ENCODE measurements at regions not wholly inside any gene's neighbourhood (a gene's known extent, or its start where the extent isn't known, plus 50 kb on each side); places are given as distances from the start of the nearest gene placed in this dataset.

DNA sequence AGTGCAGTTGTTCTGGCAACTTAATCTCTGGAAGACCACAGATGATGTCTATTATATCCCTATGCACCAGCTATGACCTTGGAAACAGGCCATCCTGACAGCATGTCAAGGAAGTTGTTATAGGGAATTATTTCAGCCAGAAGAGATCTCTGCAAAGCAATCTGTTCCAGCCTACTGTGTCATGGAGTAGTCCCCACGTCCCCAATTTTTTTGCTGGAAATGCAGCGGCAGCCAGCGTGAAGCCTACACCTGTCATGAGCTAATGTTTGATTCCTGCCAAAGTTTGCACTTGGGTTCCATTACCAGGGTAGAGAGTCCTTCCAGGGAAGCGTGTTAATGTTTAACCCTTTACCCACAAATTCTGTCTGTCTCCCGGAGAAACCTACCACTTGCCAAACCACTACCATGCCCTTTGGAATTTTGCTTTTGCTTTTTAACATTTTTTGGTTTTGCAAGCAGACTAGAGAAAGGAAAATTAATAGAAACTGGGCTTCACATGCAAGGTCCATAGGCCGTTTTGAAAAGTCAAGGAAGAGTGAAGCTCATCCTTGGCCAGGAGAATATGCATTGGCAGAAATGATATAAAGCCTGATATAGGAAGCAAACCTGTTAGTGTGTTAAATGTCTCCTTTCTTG is 174.9 kb upstream of the SPRY4 start:
- TF ChIP-seq, protein P1, sequence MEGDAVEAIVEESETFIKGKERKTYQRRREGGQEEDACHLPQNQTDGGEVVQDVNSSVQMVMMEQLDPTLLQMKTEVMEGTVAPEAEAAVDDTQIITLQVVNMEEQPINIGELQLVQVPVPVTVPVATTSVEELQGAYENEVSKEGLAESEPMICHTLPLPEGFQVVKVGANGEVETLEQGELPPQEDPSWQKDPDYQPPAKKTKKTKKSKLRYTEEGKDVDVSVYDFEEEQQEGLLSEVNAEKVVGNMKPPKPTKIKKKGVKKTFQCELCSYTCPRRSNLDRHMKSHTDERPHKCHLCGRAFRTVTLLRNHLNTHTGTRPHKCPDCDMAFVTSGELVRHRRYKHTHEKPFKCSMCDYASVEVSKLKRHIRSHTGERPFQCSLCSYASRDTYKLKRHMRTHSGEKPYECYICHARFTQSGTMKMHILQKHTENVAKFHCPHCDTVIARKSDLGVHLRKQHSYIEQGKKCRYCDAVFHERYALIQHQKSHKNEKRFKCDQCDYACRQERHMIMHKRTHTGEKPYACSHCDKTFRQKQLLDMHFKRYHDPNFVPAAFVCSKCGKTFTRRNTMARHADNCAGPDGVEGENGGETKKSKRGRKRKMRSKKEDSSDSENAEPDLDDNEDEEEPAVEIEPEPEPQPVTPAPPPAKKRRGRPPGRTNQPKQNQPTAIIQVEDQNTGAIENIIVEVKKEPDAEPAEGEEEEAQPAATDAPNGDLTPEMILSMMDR (conservative IDR thresholded peaks at IDR 0.05), result no peak
- no peak for TF ChIP-seq EZH2 (IDR thresholded peaks at IDR 0.05; ENCODE audit: low read depth)

All from PC-9 (cell line).